ENCODE measurements at regions not wholly inside any gene's neighbourhood (a gene's known extent, or its start where the extent isn't known, plus 50 kb on each side); places are given as distances from the start of the nearest gene placed in this dataset.

GRCh38 chr3:87136066-87136596 is 91.0 kb upstream of the CHMP2B start:
- no peak overlapping the region for H3K4ac ChIP-seq (ENCODE audit: low read depth, low read length)
- no peaks in the 10 kb centered on the region for H3K27me3 ChIP-seq (ENCODE audit: insufficient read depth, low read length, poor library complexity)
- no peaks in the 10 kb centered on the region for H3K36me3 ChIP-seq (ENCODE audit: control insufficient read depth, insufficient read depth, low read length)
- H2BK5ac ChIP-seq (ENCODE audit: low read length): no peak overlapping the region
- H3K79me2 ChIP-seq (ENCODE audit: control insufficient read depth, insufficient read depth, low read length): no peaks in the 10 kb centered on the region
- H4K8ac ChIP-seq (ENCODE audit: low read depth, low read length): no peak overlapping the region
- WGBS (ENCODE audit: extremely low coverage, insufficient coverage, low lambda C conversion rate): no CpG with 5 or more reads among the region's 2 CpGs
- no peaks in the 10 kb centered on the region for H3K4me1 ChIP-seq (ENCODE audit: control insufficient read depth, low read depth, low read length)
- no peak overlapping the region for H3K27ac ChIP-seq (ENCODE audit: low read depth, low read length)
- DNase-seq: peak; percentile 69
- H3K18ac ChIP-seq (ENCODE audit: low read length): no peak overlapping the region
- no peak overlapping the region for H3K4me3 ChIP-seq (ENCODE audit: low read length)
- H3K23ac ChIP-seq (ENCODE audit: low read length): no peak overlapping the region
- no peak overlapping the region for H2BK15ac ChIP-seq (replicated peaks; ENCODE audit: low read depth)
- H3K4me2 ChIP-seq (ENCODE audit: low read length): no peak overlapping the region
- no peak overlapping the region for H3K56ac ChIP-seq (ENCODE audit: low read length)
- H2AK5ac ChIP-seq (ENCODE audit: low read length): no peak overlapping the region
- no peaks in the 10 kb centered on the region for H3K79me1 ChIP-seq (ENCODE audit: low read length)
- no peak overlapping the region for H3K9ac ChIP-seq (ENCODE audit: low read length)
- no peak overlapping the region for H2BK120ac ChIP-seq (ENCODE audit: low read depth, low read length)
- no peak overlapping the region for H4K5ac ChIP-seq (ENCODE audit: low read length)

- no peak overlapping the region for H3K56ac ChIP-seq (ENCODE audit: low read length)
- DNase-seq: no peak
- no peak overlapping the region for H2AK5ac ChIP-seq (ENCODE audit: low read length)
- H2BK5ac ChIP-seq (ENCODE audit: low read length): no peak overlapping the region
- H3K27ac ChIP-seq (ENCODE audit: low read depth, low read length): no peak overlapping the region
- H4K8ac ChIP-seq (ENCODE audit: low read depth, low read length): no peak overlapping the region
- no peak overlapping the region for H3K4me3 ChIP-seq (ENCODE audit: low read length)
- no peaks in the 10 kb centered on the region for H3K36me3 ChIP-seq (ENCODE audit: control insufficient read depth, insufficient read depth, low read length)
- H2BK15ac ChIP-seq (replicated peaks; ENCODE audit: low read depth): no peak overlapping the region
- H4K5ac ChIP-seq (ENCODE audit: low read length): no peak overlapping the region
- no peak overlapping the region for H3K9ac ChIP-seq (ENCODE audit: low read length)
- H3K23ac ChIP-seq (ENCODE audit: low read length): no peak overlapping the region
- H3K4me1 ChIP-seq (ENCODE audit: control insufficient read depth, low read depth, low read length): no peaks in the 10 kb centered on the region
- no peaks in the 10 kb centered on the region for H3K27me3 ChIP-seq (ENCODE audit: insufficient read depth, low read length, poor library complexity)
- no peak overlapping the region for H2BK120ac ChIP-seq (ENCODE audit: low read depth, low read length)
- no peak overlapping the region for H3K4me2 ChIP-seq (ENCODE audit: low read length)
- no peak overlapping the region for H3K18ac ChIP-seq (ENCODE audit: low read length)
- no peaks in the 10 kb centered on the region for H3K79me2 ChIP-seq (ENCODE audit: control insufficient read depth, insufficient read depth, low read length)
- no peaks in the 10 kb centered on the region for H3K79me1 ChIP-seq (ENCODE audit: low read length)
- no peak overlapping the region for H3K4ac ChIP-seq (ENCODE audit: low read depth, low read length)
- WGBS (ENCODE audit: extremely low coverage, insufficient coverage, low lambda C conversion rate): no CpG with 5 or more reads among the region's 3 CpGs
Measured at GRCh38 chr3:87135412-87135811, 91.7 kb upstream of the CHMP2B start.

GRCh38 chr3:87132801-87133200 is 94.3 kb upstream of the CHMP2B start:
- H3K23ac ChIP-seq (ENCODE audit: low read length): no peak overlapping the region
- H2BK120ac ChIP-seq (ENCODE audit: low read depth, low read length): no peak overlapping the region
- H3K79me1 ChIP-seq (ENCODE audit: low read length): no peaks in the 10 kb centered on the region
- H2BK15ac ChIP-seq (replicated peaks; ENCODE audit: low read depth): no peak overlapping the region
- H3K56ac ChIP-seq (ENCODE audit: low read length): no peak overlapping the region
- H4K5ac ChIP-seq (ENCODE audit: low read length): no peak overlapping the region
- no peak overlapping the region for H3K9ac ChIP-seq (ENCODE audit: low read length)
- no peak overlapping the region for H3K4ac ChIP-seq (ENCODE audit: low read depth, low read length)
- no peaks in the 10 kb centered on the region for H3K27me3 ChIP-seq (ENCODE audit: insufficient read depth, low read length, poor library complexity)
- H2AK5ac ChIP-seq (ENCODE audit: low read length): no peak overlapping the region
- no peak overlapping the region for H3K18ac ChIP-seq (ENCODE audit: low read length)
- no peak overlapping the region for H2BK5ac ChIP-seq (ENCODE audit: low read length)
- H3K4me3 ChIP-seq (ENCODE audit: low read length): no peak overlapping the region
- H4K8ac ChIP-seq (ENCODE audit: low read depth, low read length): no peak overlapping the region
- H3K79me2 ChIP-seq (ENCODE audit: control insufficient read depth, insufficient read depth, low read length): no peaks in the 10 kb centered on the region
- WGBS (ENCODE audit: extremely low coverage, insufficient coverage, low lambda C conversion rate): no CpG with 5 or more reads among the region's 2 CpGs
- H3K4me2 ChIP-seq (ENCODE audit: low read length): no peak overlapping the region
- no peaks in the 10 kb centered on the region for H3K36me3 ChIP-seq (ENCODE audit: control insufficient read depth, insufficient read depth, low read length)
- H3K4me1 ChIP-seq (ENCODE audit: control insufficient read depth, low read depth, low read length): no peaks in the 10 kb centered on the region
- H3K27ac ChIP-seq (ENCODE audit: low read depth, low read length): no peak overlapping the region
- DNase-seq: no peak

DNA sequence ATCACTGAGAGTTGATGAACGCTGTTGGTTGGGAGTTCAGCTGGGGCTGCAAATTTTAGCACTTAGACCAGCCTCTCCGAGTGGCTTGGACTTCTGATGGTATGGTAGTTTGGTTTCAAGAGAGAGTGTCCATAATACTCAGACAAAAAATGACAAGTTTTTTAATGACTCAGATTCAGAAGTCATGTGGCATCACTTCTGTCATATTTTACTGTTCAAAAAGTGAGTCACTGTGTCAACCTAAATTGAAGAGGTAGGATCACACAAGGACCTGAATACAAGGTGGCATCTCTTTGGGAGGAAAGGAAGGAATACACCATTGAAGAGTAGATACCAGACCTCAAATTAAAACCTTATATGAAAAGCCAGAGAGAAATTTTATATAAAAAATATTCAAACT is 99.1 kb upstream of the CHMP2B start:
- H4K5ac ChIP-seq (ENCODE audit: low read length): no peak overlapping the region
- no peaks in the 10 kb centered on the region for H3K79me1 ChIP-seq (ENCODE audit: low read length)
- no peaks in the 10 kb centered on the region for H3K36me3 ChIP-seq (ENCODE audit: control insufficient read depth, insufficient read depth, low read length)
- no peak overlapping the region for H2BK120ac ChIP-seq (ENCODE audit: low read depth, low read length)
- no peak overlapping the region for H3K23ac ChIP-seq (ENCODE audit: low read length)
- no peak overlapping the region for H3K18ac ChIP-seq (ENCODE audit: low read length)
- H2AK5ac ChIP-seq (ENCODE audit: low read length): no peak overlapping the region
- DNase-seq: no peak
- H2BK5ac ChIP-seq (ENCODE audit: low read length): no peak overlapping the region
- no peak overlapping the region for H3K27ac ChIP-seq (ENCODE audit: low read depth, low read length)
- no peak overlapping the region for H2BK15ac ChIP-seq (replicated peaks; ENCODE audit: low read depth)
- no peaks in the 10 kb centered on the region for H3K27me3 ChIP-seq (ENCODE audit: insufficient read depth, low read length, poor library complexity)
- H4K8ac ChIP-seq (ENCODE audit: low read depth, low read length): no peak overlapping the region
- no peak overlapping the region for H3K56ac ChIP-seq (ENCODE audit: low read length)
- H3K4me1 ChIP-seq (ENCODE audit: control insufficient read depth, low read depth, low read length): no peaks in the 10 kb centered on the region
- no peaks in the 10 kb centered on the region for H3K79me2 ChIP-seq (ENCODE audit: control insufficient read depth, insufficient read depth, low read length)
- H3K4ac ChIP-seq (ENCODE audit: low read depth, low read length): no peak overlapping the region
- H3K4me3 ChIP-seq (ENCODE audit: low read length): no peak overlapping the region
- no peak overlapping the region for H3K9ac ChIP-seq (ENCODE audit: low read length)
- no CpG with 5 or more reads among the region's 2 CpGs for WGBS (ENCODE audit: extremely low coverage, insufficient coverage, low lambda C conversion rate)
- H3K4me2 ChIP-seq (ENCODE audit: low read length): no peak overlapping the region

GRCh38 chr3:87127281-87127680 is 99.8 kb upstream of the CHMP2B start:
- Histone ChIP-seq H3K79me2 (ENCODE audit: control insufficient read depth, insufficient read depth, low read length) (no peaks in the 10 kb centered on the region), H3K23ac (ENCODE audit: low read length) (no peak overlapping the region), H2AK5ac (ENCODE audit: low read length) (no peak overlapping the region), H2BK15ac (replicated peaks; ENCODE audit: low read depth) (no peak overlapping the region), H2BK5ac (ENCODE audit: low read length) (no peak overlapping the region), H3K36me3 (ENCODE audit: control insufficient read depth, insufficient read depth, low read length) (no peaks in the 10 kb centered on the region), H3K4me1 (ENCODE audit: control insufficient read depth, low read depth, low read length) (no peaks in the 10 kb centered on the region), H3K56ac (ENCODE audit: low read length) (no peak overlapping the region), H3K27me3 (ENCODE audit: insufficient read depth, low read length, poor library complexity) (no peaks in the 10 kb centered on the region), H4K5ac (ENCODE audit: low read length) (no peak overlapping the region), H3K4me2 (ENCODE audit: low read length) (no peak overlapping the region), H3K79me1 (ENCODE audit: low read length) (no peaks in the 10 kb centered on the region), H2BK120ac (ENCODE audit: low read depth, low read length) (no peak overlapping the region), H3K9ac (ENCODE audit: low read length) (no peak overlapping the region), H4K8ac (ENCODE audit: low read depth, low read length) (no peak overlapping the region), H3K4me3 (ENCODE audit: low read length) (no peak overlapping the region), H3K18ac (ENCODE audit: low read length) (no peak overlapping the region), H3K4ac (ENCODE audit: low read depth, low read length) (no peak overlapping the region), H3K27ac (ENCODE audit: low read depth, low read length) (no peak overlapping the region)
- no CpG with 5 or more reads among the region's 6 CpGs for WGBS (ENCODE audit: extremely low coverage, insufficient coverage, low lambda C conversion rate)
- DNase-seq: no peak

DNA sequence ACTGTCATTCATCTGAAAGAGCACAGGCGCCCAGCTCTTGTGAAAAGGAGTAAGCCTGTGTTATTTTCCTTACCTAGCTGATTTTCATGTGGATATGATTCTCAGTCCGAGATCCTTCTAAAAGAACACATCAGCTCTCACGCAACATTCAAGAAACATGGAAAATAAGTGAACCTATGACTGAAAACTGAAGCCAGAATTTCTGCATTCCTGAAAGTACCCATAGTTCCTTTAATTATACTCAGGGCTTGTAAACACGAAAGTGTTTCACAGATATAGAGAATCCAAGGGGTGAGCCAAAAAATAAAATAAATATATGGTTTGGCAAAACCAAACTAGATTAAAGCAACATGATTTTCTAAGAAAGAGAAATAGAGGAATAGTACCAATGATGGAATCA is 100.8 kb upstream of the CHMP2B start:
- Histone ChIP-seq H2AK5ac (ENCODE audit: low read length) (no peak overlapping the region), H3K27ac (ENCODE audit: low read depth, low read length) (no peak overlapping the region), H3K18ac (ENCODE audit: low read length) (no peak overlapping the region), H3K9ac (ENCODE audit: low read length) (no peak overlapping the region), H3K4me1 (ENCODE audit: control insufficient read depth, low read depth, low read length) (no peaks in the 10 kb centered on the region), H3K79me1 (ENCODE audit: low read length) (no peaks in the 10 kb centered on the region), H3K36me3 (ENCODE audit: control insufficient read depth, insufficient read depth, low read length) (no peaks in the 10 kb centered on the region), H3K56ac (ENCODE audit: low read length) (no peak overlapping the region), H3K23ac (ENCODE audit: low read length) (no peak overlapping the region), H3K4me3 (ENCODE audit: low read length) (no peak overlapping the region), H3K79me2 (ENCODE audit: control insufficient read depth, insufficient read depth, low read length) (no peaks in the 10 kb centered on the region), H2BK120ac (ENCODE audit: low read depth, low read length) (no peak overlapping the region), H3K4ac (ENCODE audit: low read depth, low read length) (no peak overlapping the region), H2BK15ac (replicated peaks; ENCODE audit: low read depth) (no peak overlapping the region), H4K8ac (ENCODE audit: low read depth, low read length) (no peak overlapping the region), H3K27me3 (ENCODE audit: insufficient read depth, low read length, poor library complexity) (no peaks in the 10 kb centered on the region), H3K4me2 (ENCODE audit: low read length) (no peak overlapping the region), H2BK5ac (ENCODE audit: low read length) (no peak overlapping the region), H4K5ac (ENCODE audit: low read length) (no peak overlapping the region)
- DNase-seq: no peak
- no CpG with 5 or more reads among the region's 4 CpGs for WGBS (ENCODE audit: extremely low coverage, insufficient coverage, low lambda C conversion rate)
